ENCODE measurements at regions not wholly inside any gene's neighbourhood (a gene's known extent, or its start where the extent isn't known, plus 50 kb on each side); places are given as distances from the start of the nearest gene placed in this dataset.

GRCh38 chr5:61658592-61659008, 326.5 kb downstream of the ZSWIM6 start:
- peak; percentile 83 for DNase-seq (ENCODE audit: low read depth)
- TF ChIP-seq CTCF (IDR thresholded peaks at IDR 0.05; ENCODE audit: low read length, missing control alignments): peak; percentile 97
- no peak overlapping the region for H3K4me3 ChIP-seq (replicated peaks; ENCODE audit: low read depth, low read length)

- no peak for TF ChIP-seq CTCF (IDR thresholded peaks at IDR 0.05; ENCODE audit: low read length, missing control alignments)
- H3K4me3 ChIP-seq (replicated peaks; ENCODE audit: low read depth, low read length): no peak overlapping the region
- no peak for DNase-seq (ENCODE audit: low read depth)
Measured at GRCh38 chr5:61659221-61659696, 327.2 kb downstream of the ZSWIM6 start.

GRCh38 chr5:61662670-61663069, 330.6 kb downstream of the ZSWIM6 start:
- no peak for TF ChIP-seq CTCF (IDR thresholded peaks at IDR 0.05; ENCODE audit: low read length, missing control alignments)
- no peak for DNase-seq (ENCODE audit: low read depth)
- H3K4me3 ChIP-seq (replicated peaks; ENCODE audit: low read depth, low read length): no peak overlapping the region

DNA sequence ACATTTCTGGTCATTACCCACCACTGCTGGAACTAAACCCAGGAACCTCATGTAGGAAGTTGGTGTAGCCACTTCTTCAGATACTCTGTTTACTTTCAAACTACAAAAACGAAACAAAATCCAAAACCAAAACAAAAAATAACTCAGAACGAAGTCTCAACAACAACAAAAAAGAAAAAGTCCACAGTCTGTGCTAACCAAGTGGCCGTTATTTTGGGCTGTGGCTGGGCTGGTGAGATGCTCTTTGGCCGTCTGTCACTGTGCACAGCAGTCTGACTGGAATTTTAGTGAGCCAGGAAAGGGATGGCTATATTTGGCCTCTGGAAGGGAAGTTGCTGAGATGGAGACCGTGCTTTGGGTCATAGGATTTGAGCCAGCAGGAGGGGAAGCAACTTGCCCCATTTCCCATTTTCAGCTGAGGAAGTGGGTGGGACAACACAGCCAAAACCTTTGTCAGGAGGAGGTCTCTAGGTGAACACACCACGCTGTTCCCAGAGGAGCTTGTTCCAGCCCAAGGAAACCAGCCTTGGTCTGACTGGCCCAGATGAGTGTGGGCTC, 334.1 kb downstream of the ZSWIM6 start:
- no peak for DNase-seq (ENCODE audit: low read depth)
- no peak for TF ChIP-seq CTCF (IDR thresholded peaks at IDR 0.05; ENCODE audit: low read length, missing control alignments)
- no peak overlapping the region for H3K4me3 ChIP-seq (replicated peaks; ENCODE audit: low read depth, low read length)

DNA sequence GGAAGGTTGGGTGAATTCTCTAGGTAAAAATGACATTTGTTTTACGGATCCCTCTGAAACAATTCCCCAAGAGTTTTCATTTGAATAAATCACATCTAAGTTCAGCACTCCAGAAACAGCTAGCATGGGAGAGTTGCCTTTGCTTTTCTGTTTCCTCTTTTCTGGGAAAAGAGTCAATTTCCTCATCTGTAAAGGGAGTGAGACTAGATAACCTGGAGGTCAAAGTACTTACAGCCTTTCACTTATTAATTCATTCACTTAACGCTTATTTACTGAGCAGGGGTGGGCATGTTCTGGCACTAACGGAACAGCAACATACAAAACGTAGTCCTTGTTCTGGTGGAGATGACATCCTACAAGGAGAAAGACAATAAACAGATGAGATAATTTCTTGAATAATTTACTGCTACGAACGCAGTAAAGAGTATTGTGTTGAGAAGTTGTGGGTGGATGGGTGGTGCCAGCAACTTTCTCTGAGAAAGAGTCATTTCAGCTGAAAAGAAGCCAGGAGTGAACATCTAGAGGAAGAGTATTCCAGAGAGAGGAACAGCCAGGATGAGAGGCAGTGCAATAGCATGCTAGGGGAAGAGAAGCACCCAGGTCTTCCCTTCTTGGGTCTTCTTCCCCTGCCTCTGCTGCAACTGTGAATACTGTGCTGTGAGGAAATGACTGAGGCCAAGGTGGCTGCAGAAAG, 335.6 kb downstream of the ZSWIM6 start:
- peak; percentile 26 for DNase-seq (ENCODE audit: low read depth)
- TF ChIP-seq CTCF (IDR thresholded peaks at IDR 0.05; ENCODE audit: low read length, missing control alignments): no peak
- no peak overlapping the region for H3K4me3 ChIP-seq (replicated peaks; ENCODE audit: low read depth, low read length)

GRCh38 chr5:61669531-61669930, 337.5 kb downstream of the ZSWIM6 start:
- DNase-seq (ENCODE audit: low read depth): no peak
- H3K4me3 ChIP-seq (replicated peaks; ENCODE audit: low read depth, low read length): no peak overlapping the region
- no peak for TF ChIP-seq CTCF (IDR thresholded peaks at IDR 0.05; ENCODE audit: low read length, missing control alignments)

DNA sequence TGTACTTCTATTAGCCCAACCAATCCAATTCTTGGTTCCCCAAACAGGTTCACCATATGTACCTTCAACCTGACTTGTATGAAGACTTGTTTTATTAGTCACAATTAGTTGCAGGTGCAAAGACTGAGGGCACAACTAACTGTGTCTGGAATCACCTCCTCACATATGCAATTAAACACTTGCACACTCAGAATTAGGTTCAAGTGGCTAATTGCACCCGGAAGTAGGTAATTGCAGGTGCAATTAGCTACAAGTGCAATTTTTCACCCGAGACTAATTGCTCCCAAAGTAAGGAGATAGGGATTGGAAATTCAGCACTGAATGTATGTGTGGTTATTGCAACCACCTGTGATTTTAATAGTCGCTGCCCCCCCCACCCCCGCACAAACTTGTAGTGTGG, 338.9 kb downstream of the ZSWIM6 start:
- TF ChIP-seq CTCF (IDR thresholded peaks at IDR 0.05; ENCODE audit: low read length, missing control alignments): no peak
- H3K4me3 ChIP-seq (replicated peaks; ENCODE audit: low read depth, low read length): no peak overlapping the region
- no peak for DNase-seq (ENCODE audit: low read depth)
